Neural cell (in vitro differentiated cells): ENCODE measurements at regions not wholly inside any gene's neighbourhood (a gene's known extent, or its start where the extent isn't known, plus 50 kb on each side); places are given as distances from the start of the nearest gene placed in this dataset.

ENCODE experiments used
- EP300 ChIP-seq: fragments of 450-650 bp; conservative IDR thresholded peaks from 2 replicates; pipeline ENCODE4 v1.6.1; 2014; ENCODE audit warnings: antibody characterized with exemption, mild to moderate bottlenecking, moderate library complexity; ENCODE audit not compliant: poor library complexity, severe bottlenecking
- MXI1 ChIP-seq: fragments of 450-650 bp; conservative IDR thresholded peaks from 2 replicates; pipeline ENCODE4 v1.6.1; 2014; ENCODE audit warnings: antibody characterized with exemption, mild to moderate bottlenecking; ENCODE audit not compliant: poor library complexity, severe bottlenecking
- POLR2AphosphoS5 ChIP-seq: IDR thresholded peaks from 2 replicates; pipeline ENCODE4 v1.6.1; 2012
- RAD21 ChIP-seq: fragments of 450-650 bp; conservative IDR thresholded peaks from 2 replicates; pipeline ENCODE4 v1.6.1; 2014; ENCODE audit warnings: antibody characterized with exemption, mild to moderate bottlenecking, moderate library complexity
- SMC3 ChIP-seq: fragments of 450-650 bp; conservative IDR thresholded peaks from 2 replicates; pipeline ENCODE4 v1.6.1; 2014; ENCODE audit warnings: antibody characterized with exemption, mild to moderate bottlenecking, moderate library complexity; ENCODE audit not compliant: poor library complexity
- TAF1 ChIP-seq: IDR thresholded peaks from 2 replicates; pipeline ENCODE4 v1.6.1; 2012; ENCODE audit warnings: low read depth
- TF ChIP-seq, protein P1 (sequence below): fragments of 450-650 bp; IDR thresholded peaks from 2 replicates; pipeline ENCODE4 v1.5.1; 2014; ENCODE audit warnings: antibody characterized with exemption, mild to moderate bottlenecking, moderate library complexity; ENCODE audit not compliant: poor library complexity, severe bottlenecking
- TF ChIP-seq, protein P2 (sequence below): IDR thresholded peaks from 2 replicates; pipeline ENCODE4 v1.6.1; 2012; ENCODE audit warnings: borderline replicate concordance

DNA sequence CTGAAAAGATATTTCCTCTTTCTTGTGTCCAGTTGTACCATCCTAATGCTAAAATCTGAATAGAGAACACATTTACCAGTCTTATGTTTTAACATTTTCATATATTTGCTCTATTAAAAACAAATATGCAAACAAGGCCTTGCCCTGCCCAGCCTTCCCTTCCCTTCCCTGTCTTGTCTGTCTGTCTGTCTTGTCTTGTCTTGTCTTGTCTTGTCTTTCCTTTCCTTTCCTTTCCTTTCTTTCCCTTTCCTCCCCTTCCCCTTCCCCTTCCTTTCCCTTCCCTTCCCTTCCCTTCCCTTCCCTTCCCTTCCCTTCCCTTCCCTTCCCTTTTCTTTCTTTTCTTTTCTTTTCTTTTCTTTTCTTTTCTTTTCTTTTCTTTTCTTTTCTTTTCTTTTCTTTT, 1103.5 kb downstream of the STIM2 start:
- TF ChIP-seq, protein P1, sequence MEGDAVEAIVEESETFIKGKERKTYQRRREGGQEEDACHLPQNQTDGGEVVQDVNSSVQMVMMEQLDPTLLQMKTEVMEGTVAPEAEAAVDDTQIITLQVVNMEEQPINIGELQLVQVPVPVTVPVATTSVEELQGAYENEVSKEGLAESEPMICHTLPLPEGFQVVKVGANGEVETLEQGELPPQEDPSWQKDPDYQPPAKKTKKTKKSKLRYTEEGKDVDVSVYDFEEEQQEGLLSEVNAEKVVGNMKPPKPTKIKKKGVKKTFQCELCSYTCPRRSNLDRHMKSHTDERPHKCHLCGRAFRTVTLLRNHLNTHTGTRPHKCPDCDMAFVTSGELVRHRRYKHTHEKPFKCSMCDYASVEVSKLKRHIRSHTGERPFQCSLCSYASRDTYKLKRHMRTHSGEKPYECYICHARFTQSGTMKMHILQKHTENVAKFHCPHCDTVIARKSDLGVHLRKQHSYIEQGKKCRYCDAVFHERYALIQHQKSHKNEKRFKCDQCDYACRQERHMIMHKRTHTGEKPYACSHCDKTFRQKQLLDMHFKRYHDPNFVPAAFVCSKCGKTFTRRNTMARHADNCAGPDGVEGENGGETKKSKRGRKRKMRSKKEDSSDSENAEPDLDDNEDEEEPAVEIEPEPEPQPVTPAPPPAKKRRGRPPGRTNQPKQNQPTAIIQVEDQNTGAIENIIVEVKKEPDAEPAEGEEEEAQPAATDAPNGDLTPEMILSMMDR = no peak
- TF ChIP-seq EP300 (no peak), RAD21 (no peak), TAF1 (no peak), SMC3 (no peak), POLR2AphosphoS5 (no peak), MXI1 (no peak)
- TF ChIP-seq, protein P2, sequence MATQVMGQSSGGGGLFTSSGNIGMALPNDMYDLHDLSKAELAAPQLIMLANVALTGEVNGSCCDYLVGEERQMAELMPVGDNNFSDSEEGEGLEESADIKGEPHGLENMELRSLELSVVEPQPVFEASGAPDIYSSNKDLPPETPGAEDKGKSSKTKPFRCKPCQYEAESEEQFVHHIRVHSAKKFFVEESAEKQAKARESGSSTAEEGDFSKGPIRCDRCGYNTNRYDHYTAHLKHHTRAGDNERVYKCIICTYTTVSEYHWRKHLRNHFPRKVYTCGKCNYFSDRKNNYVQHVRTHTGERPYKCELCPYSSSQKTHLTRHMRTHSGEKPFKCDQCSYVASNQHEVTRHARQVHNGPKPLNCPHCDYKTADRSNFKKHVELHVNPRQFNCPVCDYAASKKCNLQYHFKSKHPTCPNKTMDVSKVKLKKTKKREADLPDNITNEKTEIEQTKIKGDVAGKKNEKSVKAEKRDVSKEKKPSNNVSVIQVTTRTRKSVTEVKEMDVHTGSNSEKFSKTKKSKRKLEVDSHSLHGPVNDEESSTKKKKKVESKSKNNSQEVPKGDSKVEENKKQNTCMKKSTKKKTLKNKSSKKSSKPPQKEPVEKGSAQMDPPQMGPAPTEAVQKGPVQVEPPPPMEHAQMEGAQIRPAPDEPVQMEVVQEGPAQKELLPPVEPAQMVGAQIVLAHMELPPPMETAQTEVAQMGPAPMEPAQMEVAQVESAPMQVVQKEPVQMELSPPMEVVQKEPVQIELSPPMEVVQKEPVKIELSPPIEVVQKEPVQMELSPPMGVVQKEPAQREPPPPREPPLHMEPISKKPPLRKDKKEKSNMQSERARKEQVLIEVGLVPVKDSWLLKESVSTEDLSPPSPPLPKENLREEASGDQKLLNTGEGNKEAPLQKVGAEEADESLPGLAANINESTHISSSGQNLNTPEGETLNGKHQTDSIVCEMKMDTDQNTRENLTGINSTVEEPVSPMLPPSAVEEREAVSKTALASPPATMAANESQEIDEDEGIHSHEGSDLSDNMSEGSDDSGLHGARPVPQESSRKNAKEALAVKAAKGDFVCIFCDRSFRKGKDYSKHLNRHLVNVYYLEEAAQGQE = no peak
